ENCODE measurements at regions not wholly inside any gene's neighbourhood (a gene's known extent, or its start where the extent isn't known, plus 50 kb on each side); places are given as distances from the start of the nearest gene placed in this dataset.

DNA sequence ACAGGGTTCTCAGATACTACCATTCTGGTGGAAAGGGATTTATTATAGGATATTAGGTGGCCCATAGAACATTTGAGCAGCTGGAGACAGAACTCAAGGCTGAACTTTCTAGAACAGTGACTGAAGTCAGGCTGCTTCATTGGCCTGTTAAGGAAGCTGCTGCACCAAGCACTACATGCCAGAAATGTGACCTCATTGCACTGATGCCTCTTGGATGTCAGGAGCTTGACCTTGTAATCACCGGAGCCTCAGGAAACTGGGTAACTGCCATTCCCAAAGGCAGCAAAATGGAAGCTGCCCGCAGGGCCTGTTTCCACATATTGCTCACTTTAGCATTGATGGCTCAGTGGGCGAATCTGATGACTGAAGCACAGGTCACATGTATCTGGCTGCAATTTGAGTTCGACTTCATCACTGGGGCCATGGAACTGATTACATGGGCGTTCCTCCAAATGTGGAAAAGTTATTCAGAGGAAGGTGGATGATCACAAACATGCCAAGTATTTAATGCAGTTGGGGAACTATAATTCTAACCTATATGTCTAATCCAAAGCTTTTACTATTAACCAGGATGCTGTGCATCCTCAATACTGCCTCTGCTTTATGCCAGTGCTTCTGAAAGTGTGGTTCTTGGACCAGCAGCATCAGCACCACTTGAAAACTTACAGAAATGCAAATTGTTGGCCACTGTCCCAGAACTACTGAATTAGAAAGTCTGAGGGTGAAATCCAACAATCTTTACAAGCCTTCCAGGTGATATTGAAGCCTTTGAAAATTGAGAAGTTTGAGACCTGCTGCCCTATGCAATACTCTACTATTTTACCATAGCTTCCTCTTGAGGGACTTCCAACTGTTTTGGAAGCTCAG lies 337.2 kb upstream of the NAV3 start:
- no peak for DNase-seq (ENCODE audit: low read depth in 2 of 2)

DNA sequence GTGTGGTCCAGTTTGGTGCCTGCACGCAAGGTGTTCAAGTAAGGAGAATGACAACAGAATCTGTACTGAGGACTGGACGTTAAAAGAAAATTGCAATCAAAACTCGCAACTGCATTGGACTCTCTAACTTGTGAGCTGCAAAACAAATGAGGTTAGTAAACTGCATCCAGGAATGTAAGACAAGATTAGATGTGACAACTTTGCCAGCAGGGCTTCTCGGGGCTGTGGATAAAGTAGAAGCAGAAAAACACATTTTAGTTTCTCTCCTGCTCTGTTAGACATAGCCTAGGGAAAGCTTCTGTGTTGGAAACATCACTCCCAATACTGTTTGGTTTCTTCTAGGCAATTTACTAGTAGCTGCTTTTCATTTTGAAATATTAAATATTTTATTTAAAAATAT lies 338.2 kb upstream of the NAV3 start:
- no peak for DNase-seq (ENCODE audit: low read depth in 2 of 2)

DNA sequence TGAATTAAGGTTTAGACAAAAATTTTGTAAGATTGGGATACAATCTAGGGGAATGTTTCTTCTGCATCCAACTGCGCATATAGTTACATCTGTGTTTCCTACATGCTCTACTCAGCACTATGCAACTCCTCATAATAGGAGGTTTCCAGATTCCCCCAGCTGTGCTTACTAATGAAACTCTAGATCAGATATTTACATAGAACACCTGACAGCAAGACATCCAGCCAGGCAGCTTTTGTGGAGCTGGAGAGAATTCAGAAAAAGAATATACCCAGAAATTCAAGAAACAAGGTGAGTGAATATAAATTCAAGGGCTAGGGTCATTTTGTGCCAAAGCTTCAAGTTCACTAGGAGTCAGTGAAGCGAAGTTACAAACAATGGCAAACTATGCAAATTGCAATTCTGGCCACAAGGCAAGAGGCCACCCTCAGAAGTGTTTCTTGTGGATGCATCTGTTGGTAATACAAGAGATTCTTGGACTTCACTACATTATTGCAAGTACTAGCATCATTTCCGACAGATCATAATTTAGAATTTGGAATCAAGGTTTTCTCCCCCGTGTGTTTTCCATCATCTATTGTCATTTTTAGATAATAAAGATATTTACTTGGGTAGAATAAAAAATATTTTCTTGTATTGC lies 341.2 kb upstream of the NAV3 start:
- DNase-seq (ENCODE audit: low read depth in 2 of 2), result no peak

DNA sequence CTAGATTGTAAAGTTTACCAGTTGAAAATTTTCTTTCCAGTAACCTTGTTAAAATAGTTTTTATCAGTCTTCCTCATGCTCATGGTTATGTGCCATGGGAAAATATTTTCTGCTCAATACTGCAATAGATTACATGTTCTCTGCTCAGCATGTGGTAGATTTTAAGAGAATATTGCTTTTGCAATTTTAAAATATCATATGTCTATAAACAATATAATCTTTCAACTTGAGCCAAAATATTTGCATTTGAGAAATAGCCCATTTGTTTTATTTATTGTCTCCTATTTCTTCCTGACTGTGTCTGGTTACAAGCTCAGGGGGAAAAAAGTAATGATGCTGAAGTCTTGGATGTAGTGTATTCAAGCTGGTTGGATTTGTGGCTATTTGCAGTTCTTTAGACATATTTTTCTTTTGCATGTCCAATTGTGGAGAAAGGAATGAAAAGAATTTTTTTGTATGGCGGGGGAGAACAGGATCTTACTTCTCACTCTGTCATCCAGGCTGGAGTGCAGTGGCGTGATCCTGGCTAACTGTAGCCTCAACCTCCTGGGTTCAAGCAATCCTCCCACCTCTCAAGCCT lies 342.6 kb upstream of the NAV3 start:
- no peak for DNase-seq (ENCODE audit: low read depth in 2 of 2)

DNA sequence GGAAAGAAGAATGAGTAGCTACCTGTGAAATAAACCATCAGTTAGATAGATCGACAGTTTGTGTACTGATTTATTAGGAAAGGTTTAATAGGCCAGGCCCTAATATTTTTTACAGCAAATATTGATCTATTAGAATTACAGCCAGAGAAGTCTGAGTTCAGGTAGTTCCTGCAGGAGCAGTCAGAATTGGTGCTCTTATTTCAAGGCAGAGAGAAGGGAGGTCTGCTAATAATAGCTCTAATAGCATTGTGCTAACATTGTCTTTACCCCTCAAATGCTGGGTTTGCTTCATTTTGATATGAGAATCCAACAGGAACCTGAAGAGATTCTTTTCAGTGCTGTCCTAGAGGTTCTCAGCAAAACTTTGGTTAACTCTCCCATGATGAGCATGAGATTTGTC lies 343.8 kb upstream of the NAV3 start:
- DNase-seq (ENCODE audit: low read depth in 2 of 2), result no peak

DNA sequence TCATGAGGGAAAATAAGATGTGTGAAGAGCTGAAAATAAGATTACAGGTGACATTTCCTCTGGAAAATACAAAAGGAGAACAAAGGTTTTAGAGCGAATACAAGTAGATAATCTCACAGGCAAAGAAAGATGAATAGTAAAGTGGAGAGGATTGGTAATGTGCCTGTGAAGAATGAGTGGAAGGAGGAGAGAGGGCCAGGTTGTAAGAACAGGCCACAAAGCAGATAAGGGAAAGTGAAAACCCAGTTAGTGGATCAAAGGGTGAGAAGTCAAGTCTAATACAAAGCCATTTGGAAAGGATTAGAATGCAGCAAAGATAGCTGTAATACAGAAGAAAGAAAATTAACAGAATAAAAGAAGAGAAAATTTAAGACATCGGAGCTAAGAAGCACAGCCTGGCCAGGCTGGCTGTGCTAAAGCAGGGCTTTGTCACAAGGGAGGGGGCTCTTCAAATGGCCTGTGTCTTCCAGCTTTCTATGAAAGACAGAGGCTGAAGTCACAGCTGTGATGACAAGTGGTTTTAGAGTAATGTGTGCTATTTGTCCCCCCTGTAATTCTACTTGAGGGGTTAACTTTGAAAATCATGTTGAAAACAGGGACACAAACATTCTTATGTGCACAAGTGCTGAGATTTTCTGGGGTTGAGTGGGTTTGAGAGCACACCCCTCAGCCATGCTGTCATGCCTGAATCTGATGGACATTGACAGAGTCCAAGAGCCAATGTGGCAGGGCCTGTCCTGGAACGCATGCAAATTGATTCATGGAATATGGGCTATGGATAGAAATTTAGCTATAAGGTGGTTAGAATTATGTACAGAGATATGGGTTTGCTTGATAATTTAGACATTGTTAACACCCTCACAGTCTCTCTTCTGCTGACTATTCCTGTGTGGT lies 344.5 kb upstream of the NAV3 start:
- no peak for DNase-seq (ENCODE audit: low read depth in 2 of 2)

DNA sequence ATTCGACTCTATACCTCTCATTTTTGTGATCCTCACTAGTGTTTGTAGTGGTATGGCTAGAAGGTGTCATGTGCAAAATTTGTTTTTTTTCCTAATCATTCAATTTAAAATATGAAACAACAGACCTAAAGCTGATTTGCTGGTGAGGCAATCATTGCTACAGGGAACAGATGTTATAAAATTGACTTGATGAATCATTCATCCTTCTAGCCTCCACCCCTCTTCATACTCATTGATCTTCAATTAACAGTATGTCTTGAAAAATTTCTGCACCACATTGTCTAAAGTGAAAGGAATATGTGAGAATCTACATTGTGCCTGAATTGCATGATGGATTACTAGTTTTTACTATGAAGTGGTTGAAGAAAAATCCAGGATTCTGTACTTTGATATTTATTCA lies 349.0 kb upstream of the NAV3 start:
- DNase-seq (ENCODE audit: low read depth in 2 of 2), result no peak

DNA sequence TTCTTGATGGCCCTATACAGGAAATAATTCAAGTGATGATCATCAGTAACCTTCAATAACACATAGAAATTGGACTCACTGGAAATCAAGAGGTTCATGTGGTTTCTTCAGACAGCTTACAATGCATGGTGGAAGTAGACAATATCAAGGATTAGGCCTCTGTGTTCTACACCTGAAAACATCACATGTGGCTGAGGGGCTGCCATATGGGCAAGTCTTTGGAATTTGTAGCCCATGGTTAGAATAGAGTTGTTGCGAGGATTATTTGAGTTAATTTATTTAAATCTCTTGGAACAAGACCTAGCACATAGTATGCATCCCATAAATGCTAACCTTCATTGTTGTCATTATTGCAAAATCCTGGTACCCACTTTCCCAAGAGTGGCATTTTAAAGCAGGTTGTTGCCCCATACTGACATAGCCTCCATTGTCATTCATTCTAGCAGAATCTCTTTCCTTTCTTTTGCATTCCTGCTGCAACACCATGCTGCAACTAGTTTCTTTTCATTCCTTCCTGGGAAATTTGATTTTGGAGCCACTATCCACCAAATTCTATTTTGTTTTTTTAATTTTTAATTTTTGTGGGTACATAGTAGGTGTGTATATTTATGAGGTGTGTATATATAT lies 352.7 kb upstream of the NAV3 start:
- no peak for DNase-seq (ENCODE audit: low read depth in 2 of 2)

DNA sequence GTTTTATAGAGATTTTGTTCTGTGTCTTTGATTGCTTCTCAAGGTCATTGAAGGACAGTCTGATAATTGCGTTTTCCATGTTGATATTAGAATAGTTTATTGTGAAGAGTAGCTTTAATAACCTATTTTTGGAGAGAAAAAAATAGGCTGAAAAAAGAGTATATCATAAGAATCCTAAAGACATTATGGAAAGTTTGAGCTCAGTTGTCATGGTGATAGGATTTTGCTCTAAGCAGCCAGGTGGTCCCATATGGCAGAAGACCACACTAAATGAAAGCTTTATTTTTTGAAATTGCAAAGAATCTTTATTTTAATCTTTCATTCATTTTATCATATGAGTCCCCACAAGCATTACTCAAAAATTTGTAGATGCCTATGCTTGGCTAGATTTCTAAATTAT lies 358.9 kb upstream of the NAV3 start:
- DNase-seq (ENCODE audit: low read depth in 2 of 2), result no peak

DNA sequence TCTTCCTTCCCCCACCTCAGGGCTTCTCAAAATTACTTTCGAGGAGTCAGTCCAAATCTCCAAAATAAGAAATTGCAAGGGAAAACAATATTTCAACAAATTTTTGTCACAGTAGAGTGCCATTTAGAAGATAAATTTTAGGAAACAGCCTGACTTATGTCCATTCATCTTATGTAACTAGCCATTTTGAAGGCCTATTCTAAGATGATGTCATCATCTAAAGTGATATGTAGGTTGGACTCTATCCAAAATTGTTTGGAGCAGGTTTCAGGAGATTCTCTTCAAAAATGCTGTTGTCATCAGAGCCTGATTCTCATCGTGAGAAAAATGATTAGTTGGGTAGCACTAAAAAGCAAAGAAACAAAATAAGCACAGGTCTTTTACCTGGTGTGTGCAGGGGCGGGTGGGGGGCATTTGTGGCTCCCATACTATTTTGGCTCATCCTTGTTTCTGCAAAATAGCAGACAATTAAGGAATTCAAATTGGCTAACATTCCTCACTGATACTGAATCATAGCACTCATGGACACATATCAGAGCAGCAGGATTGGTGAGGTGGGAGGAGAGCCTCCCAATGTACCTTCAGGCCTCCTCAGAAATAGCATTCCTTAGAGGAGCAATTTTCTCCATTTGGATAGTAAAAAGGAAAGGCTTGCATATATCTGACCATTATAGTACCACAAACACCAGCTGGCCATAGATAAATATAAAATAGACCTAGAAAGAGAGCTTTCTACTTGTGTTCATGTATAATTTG lies 360.9 kb upstream of the NAV3 start:
- no peak for DNase-seq (ENCODE audit: low read depth in 2 of 2)

DNA sequence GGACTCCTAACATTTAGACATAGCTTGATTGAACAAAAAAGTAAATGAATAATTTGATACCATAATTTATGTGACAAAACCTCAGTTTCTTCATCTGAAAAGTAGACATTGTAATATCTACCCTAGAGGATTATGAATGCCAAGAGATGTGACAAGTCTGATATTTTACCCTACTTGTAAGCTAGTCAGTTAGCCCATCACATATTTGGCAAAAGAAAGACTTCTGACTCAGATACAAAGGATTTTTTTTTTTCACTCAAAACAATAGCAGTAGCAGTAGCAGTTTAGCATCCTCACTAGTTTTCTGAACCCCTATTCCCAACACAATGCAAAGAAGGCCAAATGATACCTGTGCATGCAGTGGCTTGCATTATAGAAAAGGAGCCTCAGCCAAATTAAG lies 377.3 kb upstream of the E2F7 start:
- no peak for DNase-seq (ENCODE audit: low read depth in 2 of 2)

DNA sequence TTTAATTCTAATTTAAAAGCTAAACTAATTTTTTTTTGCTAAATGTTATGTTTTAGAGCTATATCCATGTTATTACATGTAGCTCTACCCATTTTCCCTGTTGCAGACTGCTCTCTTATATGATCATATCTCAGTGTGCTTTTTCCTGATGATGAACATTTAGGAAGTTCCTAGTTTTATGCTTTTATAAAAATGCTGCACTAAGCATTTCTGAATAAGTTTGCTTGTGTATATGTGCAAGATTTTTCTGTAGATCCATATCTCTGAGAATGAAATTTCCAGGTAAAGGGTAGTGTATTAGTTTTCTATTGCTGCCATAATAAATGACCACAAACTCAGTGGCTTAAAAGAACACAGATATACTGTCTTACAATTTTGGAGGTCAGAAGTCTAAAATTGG lies 374.4 kb upstream of the E2F7 start:
- no peak for DNase-seq (ENCODE audit: low read depth in 2 of 2)

DNA sequence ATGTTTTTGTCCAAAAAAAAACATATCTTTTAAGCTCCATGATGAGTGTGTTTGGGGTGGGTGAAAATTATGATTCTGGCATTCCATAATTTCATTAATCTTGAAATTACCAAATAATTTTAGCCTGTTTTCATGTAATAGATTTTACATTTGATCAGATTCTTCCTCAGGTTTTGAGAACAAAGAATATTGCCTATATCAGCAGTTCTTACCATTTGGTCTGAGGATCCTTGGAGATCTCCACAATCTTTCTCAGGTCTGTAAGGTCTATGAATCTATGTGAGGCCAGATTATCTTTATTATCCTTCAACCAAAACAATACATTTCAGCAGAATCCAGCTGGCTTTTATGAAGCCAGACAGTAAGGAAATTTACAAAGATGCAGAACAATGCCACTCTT lies 373.3 kb upstream of the E2F7 start:
- DNase-seq (ENCODE audit: low read depth in 2 of 2), result no peak

DNA sequence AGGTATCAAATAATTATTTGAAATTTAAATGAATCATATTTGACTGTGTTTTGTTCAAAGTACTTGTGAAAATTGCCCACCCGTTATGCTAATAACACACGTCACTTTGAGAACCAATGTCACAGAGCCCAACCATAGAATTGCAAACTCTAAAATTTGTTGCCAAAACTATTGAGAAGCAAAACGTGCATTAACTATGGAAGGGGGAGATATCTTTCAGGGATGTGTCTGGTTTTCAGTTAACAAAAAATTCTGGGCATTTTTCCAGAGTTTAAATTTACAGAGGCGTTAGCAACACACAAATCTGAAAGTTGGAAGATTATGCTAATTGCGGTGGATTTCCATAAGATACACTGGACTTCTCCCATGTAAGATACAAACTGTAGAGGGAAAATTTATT lies 371.8 kb upstream of the E2F7 start:
- no peak for DNase-seq (ENCODE audit: low read depth in 2 of 2)

DNA sequence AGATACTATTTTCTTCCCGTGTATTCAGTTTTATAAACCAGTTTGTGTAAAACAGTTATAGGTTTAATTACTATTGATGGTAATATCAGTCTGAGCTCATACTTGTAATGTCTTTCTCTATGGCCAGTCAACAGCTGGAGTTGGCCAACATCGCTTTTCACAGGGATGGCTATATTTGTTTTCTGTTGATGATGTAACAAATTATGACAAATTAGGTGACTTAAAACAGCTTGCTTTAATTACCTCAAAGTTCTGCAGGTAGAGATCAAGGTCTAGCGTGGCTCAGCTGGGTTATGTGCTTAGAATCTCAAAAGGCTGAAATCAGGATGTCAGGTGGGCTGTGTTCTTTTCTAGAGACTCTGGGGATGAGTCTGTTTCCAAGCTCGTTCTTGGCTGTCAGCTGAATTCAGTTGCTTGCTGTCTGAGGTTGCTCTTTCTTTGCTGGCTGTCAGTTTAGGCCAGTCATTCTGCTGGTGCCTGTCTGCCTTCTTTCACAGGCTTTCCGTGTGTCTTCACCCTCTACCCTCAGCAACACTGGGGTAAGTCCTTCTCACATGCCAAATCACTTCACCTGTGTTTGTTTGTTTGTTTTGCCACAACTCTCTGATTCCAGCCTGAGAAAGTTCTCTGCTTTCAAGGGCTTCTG lies 370.2 kb upstream of the E2F7 start:
- no peak for DNase-seq (ENCODE audit: low read depth in 2 of 2)

DNA sequence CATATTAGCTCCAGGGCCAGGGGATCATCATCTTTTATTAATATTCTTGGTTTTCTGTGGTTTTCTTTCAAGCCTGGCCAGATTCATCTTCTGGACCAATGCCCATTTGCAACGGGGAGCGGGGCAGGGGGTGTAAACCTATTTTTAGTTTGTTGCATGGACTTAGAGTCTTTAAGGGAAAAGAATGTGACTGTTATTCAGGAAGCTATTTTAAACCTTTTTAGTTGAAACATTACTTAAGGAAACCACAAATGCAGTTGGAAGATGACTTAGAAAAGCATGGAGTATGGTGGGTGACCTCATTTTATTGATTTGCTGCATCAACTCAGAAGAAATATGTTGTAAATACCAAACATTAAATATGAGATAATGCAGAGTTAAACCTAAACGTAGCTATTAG lies 368.4 kb upstream of the E2F7 start:
- DNase-seq (ENCODE audit: low read depth in 2 of 2), result no peak

DNA sequence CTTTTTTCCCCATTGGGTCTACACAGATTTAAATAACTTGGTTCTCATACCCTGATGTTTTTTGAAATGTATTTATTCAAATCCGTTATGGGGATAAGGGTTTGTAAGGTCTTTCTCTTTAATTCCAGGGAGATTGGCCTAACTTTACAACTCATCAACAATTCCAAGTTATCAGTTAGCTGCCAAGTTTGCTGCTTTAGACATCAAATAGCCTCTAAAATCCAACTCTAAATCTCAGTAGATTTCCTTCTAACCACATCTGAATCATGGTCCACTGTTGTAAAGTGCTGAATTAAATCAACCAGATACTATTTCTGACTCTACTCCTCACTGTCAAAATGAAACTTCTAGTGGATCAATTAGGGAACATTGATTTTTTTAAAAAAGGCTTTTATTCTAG lies 364.1 kb upstream of the E2F7 start:
- DNase-seq (ENCODE audit: low read depth in 2 of 2), result no peak

DNA sequence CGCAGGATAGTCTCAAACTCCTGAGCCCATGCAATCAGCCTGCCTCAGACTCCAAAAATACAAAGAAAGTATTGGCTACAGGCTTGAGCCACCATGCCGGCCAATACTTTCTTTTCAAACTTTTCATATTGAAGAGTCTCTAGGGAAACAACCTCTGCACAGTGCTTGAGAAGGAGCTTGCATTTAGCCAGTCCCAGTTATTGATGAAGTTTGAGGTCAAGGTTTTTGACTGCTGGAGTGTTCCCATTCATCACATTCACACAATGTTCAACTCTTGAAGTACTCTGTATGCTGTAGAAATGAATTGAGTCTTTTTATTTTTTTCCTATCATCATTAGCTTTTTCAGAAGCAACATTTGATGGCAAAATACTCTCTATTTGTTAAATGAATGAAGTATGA lies 355.8 kb upstream of the E2F7 start:
- DNase-seq (ENCODE audit: low read depth in 2 of 2), result no peak

DNA sequence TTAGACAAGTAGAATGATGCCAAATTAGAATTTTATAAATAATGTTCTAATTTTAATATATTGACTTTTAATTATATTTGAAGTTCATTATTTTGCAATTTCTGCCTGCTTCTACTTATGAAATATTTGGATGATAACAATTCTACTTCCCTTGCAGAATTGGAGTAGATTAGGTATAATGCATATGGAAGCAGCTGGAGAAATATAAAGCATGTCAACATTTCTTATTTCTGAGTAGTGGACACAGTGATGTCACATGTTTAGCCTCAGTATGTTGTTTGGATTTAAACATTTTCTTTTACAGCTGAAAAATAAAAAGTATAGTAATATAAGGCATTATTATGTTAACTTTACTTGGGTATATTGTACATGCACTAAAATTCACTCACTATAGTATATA lies 344.2 kb upstream of the E2F7 start:
- DNase-seq (ENCODE audit: low read depth in 2 of 2), result no peak

DNA sequence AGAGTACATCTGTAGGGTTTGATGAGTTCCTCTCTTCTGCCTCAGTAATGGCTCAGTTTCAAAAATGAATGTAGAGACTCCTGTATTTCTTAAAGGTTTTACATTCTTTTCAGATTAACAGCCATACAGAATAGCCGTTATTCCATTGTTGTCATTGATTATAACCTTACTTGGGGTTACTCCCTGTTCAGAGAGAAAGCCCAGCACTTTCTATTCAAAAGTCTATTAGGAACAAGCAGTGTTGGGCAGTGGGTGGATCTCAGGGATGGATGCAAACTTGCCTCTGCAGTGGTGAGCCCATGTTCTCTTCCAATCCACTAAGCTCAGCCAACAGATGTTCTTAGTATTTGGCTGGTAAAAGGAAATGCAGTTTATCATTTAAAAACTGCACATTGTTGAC lies 342.6 kb upstream of the E2F7 start:
- no peak for DNase-seq (ENCODE audit: low read depth in 2 of 2)
